22Rv1 (cell line): ENCODE measurements at regions not wholly inside any gene's neighbourhood (a gene's known extent, or its start where the extent isn't known, plus 50 kb on each side); places are given as distances from the start of the nearest gene placed in this dataset.

Experiments used
- H3K27ac ChIP-seq: fragments of 450-650 bp; 2 replicates; pipeline ENCODE4 v1.5.1; 2017
- CTCF ChIP-seq: fragments of 450-650 bp; IDR thresholded peaks from 2 replicates; pipeline ENCODE4 v1.5.1; 2017; ENCODE audit warnings: mild to moderate bottlenecking
- ZFX ChIP-seq: fragments of 450-650 bp; IDR thresholded peaks from 2 replicates; pipeline ENCODE4 v1.6.1; 2017; ENCODE audit warnings: antibody characterized with exemption, borderline replicate concordance

GRCh38 chr3:154029926-154030325 lies 91.3 kb upstream of the ARHGEF26 start:
- H3K27ac ChIP-seq: no peak overlapping the region
- TF ChIP-seq ZFX (no peak), CTCF (no peak)

- TF ChIP-seq CTCF: no peak
- TF ChIP-seq ZFX: no peak
- no peak overlapping the region for H3K27ac ChIP-seq
These were observed 86.3 kb upstream of the ARHGEF26 start for GRCh38 chr3:154034797-154035330.

GRCh38 chr3:154040283-154040682 lies 80.9 kb upstream of the ARHGEF26 start:
- no peak overlapping the region for H3K27ac ChIP-seq
- peak; percentile 71 for TF ChIP-seq CTCF
- TF ChIP-seq ZFX: no peak

GRCh38 chr3:154044671-154045070 lies 76.5 kb upstream of the ARHGEF26 start:
- TF ChIP-seq CTCF (no peak), ZFX (no peak)
- no peak overlapping the region for H3K27ac ChIP-seq

GRCh38 chr3:154050216-154050615 lies 71.0 kb upstream of the ARHGEF26 start:
- H3K27ac ChIP-seq: no peak overlapping the region
- TF ChIP-seq ZFX: no peak
- TF ChIP-seq CTCF: no peak

GRCh38 chr3:154050766-154051165 lies 70.4 kb upstream of the ARHGEF26 start:
- TF ChIP-seq ZFX (no peak), CTCF (no peak)
- H3K27ac ChIP-seq: no peak overlapping the region

- H3K27ac ChIP-seq: peak overlapping the region; percentile 42
These were observed 61.4 kb upstream of the ARHGEF26 start for GRCh38 chr3:154059833-154060232.

More at GRCh38 chr3:154059833-154060232, 61.4 kb upstream of the ARHGEF26 start:
- TF ChIP-seq CTCF (no peak), ZFX (no peak)
